Thyroid gland (tissue), 4 donors: ENCODE measurements at regions not wholly inside any gene's neighbourhood (a gene's known extent, or its start where the extent isn't known, plus 50 kb on each side); places are given as distances from the start of the nearest gene placed in this dataset.

Experiments
- CTCF ChIP-seq, 6 experiments: fragments of 200-600 bp in 3 of 6; fragments of 450-650 bp in 3 of 6; sonication (generic) in 3 of 6; IDR thresholded peaks; one replicate each; pipeline ENCODE4 v1.5.1; 2016 to 2019; ENCODE audit warnings: antibody characterized with exemption in 6 of 6, mild to moderate bottlenecking in 2 of 6, inconsistent platforms in 1 of 6, moderate library complexity in 1 of 6
- POLR2A ChIP-seq, 2 donors: fragments of 450-650 bp; IDR thresholded peaks; one replicate each; pipeline ENCODE4 v1.6.1; 2017; ENCODE audit warnings: antibody characterized with exemption in 2 of 2, mild to moderate bottlenecking in 2 of 2, moderate library complexity in 1 of 2

DNA sequence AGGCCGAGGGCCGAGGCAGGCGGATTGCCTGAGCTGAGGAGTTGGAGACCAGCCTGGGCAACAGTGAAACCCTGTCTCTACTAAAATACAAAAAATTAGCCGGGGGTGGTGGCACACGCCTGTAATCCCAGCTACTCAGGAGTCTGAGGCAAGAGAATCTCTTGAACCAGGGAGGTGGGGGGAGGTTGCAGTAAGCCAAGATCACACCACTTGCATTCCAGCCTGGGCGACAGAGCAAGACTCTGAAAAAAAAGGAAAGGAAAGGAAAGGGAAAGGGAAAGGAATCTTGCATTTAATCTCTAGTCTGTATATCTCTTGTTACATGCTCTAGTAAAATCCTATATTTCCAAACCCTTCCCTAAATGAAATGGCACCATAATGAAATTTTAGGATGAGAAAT lies 328.3 kb upstream of the ADGRL2 start:
- TF ChIP-seq CTCF (IDR thresholded peaks at IDR 0.05), result no peak
- TF ChIP-seq POLR2A (IDR thresholded peaks at IDR 0.05), result no peak
